Suprapubic skin (tissue), 4 donors: ENCODE measurements at regions not wholly inside any gene's neighbourhood (a gene's known extent, or its start where the extent isn't known, plus 50 kb on each side); places are given as distances from the start of the nearest gene placed in this dataset.
"Not testable (repeated sequence)": the region's sequence is repeated elsewhere in the genome, so short reads cannot be mapped to it uniquely, and the experiment has no call there.

Experiments
- DNase-seq, 2 donors: peaks; one replicate each; pipeline ENCODE4 v3.0.0-alpha.2; 2019; ENCODE audit warnings: low spot score in 2 of 2
- H3K27ac ChIP-seq: fragments of 200-600 bp; sonication (generic); one replicate; pipeline ENCODE4 v1.5.1; 2019
- H3K27me3 ChIP-seq: fragments of 200-600 bp; sonication (generic); one replicate; pipeline ENCODE4 v1.5.1; 2019
- H3K36me3 ChIP-seq: fragments of 200-600 bp; sonication (generic); one replicate; pipeline ENCODE4 v1.5.1; 2019
- H3K4me1 ChIP-seq: fragments of 200-600 bp; sonication (generic); one replicate; pipeline ENCODE4 v1.5.1; 2019
- H3K4me3 ChIP-seq: fragments of 200-600 bp; sonication (generic); one replicate; pipeline ENCODE4 v1.5.1; 2019; ENCODE audit warnings: mild to moderate bottlenecking
- H3K9me3 ChIP-seq: fragments of 200-600 bp; sonication (generic); one replicate; pipeline ENCODE4 v1.5.1; 2019
- EP300 ChIP-seq: sonication (generic); formaldehyde crosslinking; IDR thresholded peaks from one replicate; pipeline ENCODE4 v1.6.1; 2017; ENCODE audit warnings: antibody characterized with exemption
- POLR2A ChIP-seq, 2 donors: fragments of 450-650 bp; IDR thresholded peaks; one replicate each; pipeline ENCODE4 v1.6.1; 2017; ENCODE audit warnings: antibody characterized with exemption in 2 of 2, mild to moderate bottlenecking in 2 of 2, moderate library complexity in 2 of 2
- POLR2AphosphoS5 ChIP-seq, 3 donors: sonication (generic); formaldehyde crosslinking; IDR thresholded peaks; one replicate each; pipeline ENCODE4 v1.6.1; 2017; ENCODE audit warnings: antibody characterized with exemption in 3 of 3
- WGBS: methylation state at CpG from one replicate; pipeline ENCODE4 v1.1.5; 2018; 5-methylcytosine and 5-hydroxymethylcytosine counted together
- TF ChIP-seq, protein P1 (sequence below), 2 donors: fragments of 200-600 bp in 1 of 2; fragments of 450-650 bp in 1 of 2; sonication (generic) in 1 of 2; IDR thresholded peaks; one replicate each; pipeline ENCODE4 v1.5.1; 2016 to 2019; ENCODE audit warnings: antibody characterized with exemption in 2 of 2, mild to moderate bottlenecking in 1 of 2, moderate library complexity in 1 of 2

DNA sequence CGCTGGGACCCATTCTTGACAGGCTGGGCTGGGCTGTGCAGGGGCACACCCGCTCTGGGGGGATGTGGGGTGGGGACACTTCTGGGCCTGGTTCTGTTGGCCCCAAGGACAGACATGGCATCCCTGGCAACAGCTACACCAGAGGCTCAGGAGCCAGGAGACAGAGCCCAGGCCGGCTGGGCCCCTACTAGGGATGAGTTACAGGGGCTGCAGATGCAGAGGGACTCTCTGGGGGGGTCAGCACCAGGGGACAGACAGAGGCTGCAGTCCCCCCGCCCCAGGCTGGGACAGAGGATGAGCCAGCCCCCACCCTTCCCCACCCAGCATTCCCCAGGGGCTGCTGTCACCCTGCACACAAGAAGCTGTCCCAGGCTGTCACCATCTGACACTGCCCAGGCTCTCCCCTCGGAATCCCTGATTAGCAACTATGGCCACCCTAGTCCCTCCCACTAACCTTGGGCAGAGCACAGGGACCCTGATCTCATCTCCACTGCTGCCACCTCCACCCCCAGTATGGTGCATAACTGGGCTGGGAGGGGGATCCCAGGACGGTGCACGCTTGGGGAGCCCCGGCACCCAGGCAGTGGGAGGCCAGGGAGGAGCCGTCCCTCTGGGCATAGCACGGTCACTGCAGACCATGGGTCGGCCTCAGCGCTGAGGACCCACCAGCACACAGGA lies 67.5 kb upstream of the TUBA3E start:
- H3K27me3 ChIP-seq, H3K4me1 ChIP-seq, H3K36me3 ChIP-seq, H3K4me3 ChIP-seq, DNase-seq, H3K9me3 ChIP-seq, H3K27ac ChIP-seq: not testable (repeated sequence)
- no CpG with 5 or more reads among the region's 12 CpGs for WGBS

DNA sequence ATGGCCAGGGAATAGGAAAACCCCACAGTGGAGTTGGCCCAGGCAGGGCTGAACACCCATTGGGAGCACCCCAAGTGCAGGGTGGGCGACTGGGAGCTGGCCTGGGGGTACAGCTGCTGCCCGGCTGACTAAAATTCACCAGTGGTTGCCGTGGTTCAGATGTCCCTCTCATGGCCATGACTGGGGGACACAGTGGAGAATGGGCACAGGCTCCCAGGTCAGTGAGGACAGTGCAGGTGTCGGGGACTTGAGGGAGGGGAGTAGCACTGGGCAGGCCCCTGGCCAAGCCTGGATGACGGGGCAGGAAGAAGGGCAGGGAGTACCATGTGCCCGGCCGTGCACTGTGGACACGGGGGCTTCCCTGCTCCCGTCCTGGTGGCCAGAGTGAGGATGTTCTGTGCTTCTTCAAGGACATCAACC lies 66.7 kb upstream of the TUBA3E start:
- 100% methylated on average over 3 of the region's 9 CpGs for WGBS
- not testable (repeated sequence) for H3K4me1 ChIP-seq, DNase-seq, H3K27ac ChIP-seq, H3K9me3 ChIP-seq, H3K4me3 ChIP-seq, H3K36me3 ChIP-seq
- H3K27me3 ChIP-seq = peaks cover 15% of the 10 kb centered on the region

DNA sequence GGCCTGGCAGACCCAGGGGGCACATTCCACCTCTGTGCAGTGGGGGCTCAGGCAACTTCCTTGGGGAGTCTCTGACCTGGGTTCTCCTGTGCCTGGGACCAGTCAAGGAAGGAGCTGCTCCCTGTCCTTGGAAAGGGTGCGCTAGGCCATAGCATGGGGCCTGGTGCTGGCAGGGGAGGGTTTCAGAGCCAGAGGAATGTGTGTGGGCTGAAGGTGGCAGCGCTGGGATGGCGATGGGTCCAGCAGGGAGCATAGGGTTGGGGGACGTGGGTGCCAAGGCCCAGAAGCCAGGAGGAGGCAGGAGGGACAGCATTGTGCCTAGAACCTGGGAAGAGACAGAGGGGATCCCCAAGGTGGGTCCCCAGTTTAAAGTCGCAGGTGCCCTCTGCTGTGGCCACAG lies 66.3 kb upstream of the TUBA3E start:
- TF ChIP-seq EP300 = no peak
- TF ChIP-seq POLR2AphosphoS5 (IDR thresholded peaks at IDR 0.05) = no peak
- TF ChIP-seq, protein P1, sequence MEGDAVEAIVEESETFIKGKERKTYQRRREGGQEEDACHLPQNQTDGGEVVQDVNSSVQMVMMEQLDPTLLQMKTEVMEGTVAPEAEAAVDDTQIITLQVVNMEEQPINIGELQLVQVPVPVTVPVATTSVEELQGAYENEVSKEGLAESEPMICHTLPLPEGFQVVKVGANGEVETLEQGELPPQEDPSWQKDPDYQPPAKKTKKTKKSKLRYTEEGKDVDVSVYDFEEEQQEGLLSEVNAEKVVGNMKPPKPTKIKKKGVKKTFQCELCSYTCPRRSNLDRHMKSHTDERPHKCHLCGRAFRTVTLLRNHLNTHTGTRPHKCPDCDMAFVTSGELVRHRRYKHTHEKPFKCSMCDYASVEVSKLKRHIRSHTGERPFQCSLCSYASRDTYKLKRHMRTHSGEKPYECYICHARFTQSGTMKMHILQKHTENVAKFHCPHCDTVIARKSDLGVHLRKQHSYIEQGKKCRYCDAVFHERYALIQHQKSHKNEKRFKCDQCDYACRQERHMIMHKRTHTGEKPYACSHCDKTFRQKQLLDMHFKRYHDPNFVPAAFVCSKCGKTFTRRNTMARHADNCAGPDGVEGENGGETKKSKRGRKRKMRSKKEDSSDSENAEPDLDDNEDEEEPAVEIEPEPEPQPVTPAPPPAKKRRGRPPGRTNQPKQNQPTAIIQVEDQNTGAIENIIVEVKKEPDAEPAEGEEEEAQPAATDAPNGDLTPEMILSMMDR (IDR thresholded peaks at IDR 0.05) = no peak
- no peak overlapping the region for H3K27ac ChIP-seq
- WGBS = 80% methylated on average over 5 of the region's 5 CpGs
- H3K4me3 ChIP-seq = no peak overlapping the region
- H3K4me1 ChIP-seq = no peaks in the 10 kb centered on the region
- no peak for DNase-seq
- H3K27me3 ChIP-seq = peaks cover 19% of the 10 kb centered on the region
- H3K36me3 ChIP-seq = no peaks in the 10 kb centered on the region
- no peaks in the 10 kb centered on the region for H3K9me3 ChIP-seq

DNA sequence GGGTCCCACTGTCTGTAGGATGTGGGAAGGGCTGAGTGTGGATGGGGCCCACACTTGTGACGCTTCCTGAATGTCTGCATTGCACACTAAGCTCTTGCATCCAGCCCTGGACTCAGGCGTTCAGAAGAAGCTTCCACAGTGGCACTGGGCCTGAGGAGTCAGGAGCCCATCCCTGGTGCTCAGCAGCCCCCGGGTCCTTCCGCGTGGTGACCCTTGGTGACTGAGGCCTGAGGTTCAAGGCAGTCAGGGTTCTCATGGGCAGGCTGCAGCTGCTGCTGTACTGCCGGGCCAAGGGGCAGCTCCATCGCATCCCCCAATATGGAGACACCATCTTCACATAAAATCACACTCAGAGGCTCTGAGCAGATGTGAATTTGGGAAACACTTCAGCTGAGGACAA lies 65.8 kb upstream of the TUBA3E start:
- Histone ChIP-seq H3K36me3 (no peaks in the 10 kb centered on the region), H3K27me3 (peaks cover 23% of the 10 kb centered on the region), H3K4me1 (no peaks in the 10 kb centered on the region), H3K9me3 (no peaks in the 10 kb centered on the region), H3K4me3 (no peak overlapping the region), H3K27ac (no peak overlapping the region)
- TF ChIP-seq POLR2A (IDR thresholded peaks at IDR 0.05) (no peak), EP300 (no peak)
- TF ChIP-seq, protein P1 (IDR thresholded peaks at IDR 0.05) = no peak
- WGBS = no CpG with 5 or more reads among the region's 7 CpGs
- DNase-seq = no peak

DNA sequence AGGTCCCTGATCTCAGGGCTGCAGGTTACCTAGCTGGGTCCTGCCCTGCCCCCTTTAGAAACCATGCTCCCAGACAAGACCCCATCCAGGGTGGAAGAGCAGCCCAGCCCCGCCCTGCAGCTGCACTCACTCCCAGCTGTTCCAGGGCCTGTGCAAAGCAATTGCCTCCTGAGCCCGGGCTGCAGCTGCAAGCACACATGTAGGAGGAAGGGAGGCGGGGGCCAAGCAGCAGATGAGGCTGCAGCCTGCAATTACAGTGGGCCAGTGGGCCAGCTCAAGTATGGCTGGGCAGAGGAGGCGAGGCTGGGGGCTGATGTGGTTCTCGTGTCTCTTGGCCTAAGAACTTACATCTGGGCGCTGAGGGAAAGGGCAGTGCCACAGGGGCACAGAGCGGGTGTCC lies 65.4 kb upstream of the TUBA3E start:
- peaks cover 25% of the 10 kb centered on the region for H3K27me3 ChIP-seq
- 73% methylated on average over 3 of the region's 7 CpGs for WGBS
- DNase-seq = no peak

DNA sequence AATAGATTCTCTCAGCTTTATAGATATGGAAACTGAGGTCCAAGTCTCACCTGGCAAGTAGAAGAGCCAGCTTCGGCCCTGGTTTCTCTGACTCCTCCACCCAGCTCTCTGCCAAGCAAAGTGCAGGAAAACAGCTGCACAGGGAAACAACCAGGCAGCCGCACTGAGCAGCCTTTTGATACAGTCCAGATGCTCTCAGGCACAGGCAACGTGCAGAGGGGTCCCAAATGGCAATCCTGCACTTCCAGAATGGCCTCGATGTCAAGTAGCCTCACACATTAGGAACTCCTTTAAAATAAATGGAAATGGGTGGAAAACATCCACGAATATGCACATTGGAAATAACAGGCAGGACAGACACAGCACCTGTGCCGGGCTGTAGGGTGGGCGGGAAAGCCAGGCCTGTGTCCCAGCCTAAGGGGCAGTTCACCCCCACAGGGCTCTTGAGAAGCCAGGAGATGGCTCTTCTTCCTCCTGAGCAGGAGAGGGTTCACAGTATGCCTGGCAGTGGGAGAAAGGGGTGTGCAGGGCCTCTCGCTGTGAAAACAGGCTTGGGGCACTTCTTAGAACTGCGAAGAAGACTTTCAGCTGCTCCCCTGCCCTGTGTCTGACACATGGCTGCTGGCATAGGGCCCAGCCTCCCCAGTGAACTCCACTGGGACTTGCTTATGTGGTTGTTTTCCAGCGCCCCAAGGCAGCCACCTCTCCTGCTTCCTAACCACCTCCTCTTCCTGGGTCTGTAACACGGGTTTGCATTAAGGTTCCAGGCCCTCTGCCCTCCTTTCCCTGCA lies 63.9 kb upstream of the TUBA3E start:
- Histone ChIP-seq H3K27ac (no peak overlapping the region), H3K4me3 (no peak overlapping the region), H3K4me1 (no peaks in the 10 kb centered on the region), H3K27me3 (peaks cover 30% of the 10 kb centered on the region), H3K9me3 (no peaks in the 10 kb centered on the region), H3K36me3 (no peaks in the 10 kb centered on the region)
- TF ChIP-seq EP300 = no peak
- no peak for TF ChIP-seq POLR2A (IDR thresholded peaks at IDR 0.05)
- TF ChIP-seq POLR2AphosphoS5 (IDR thresholded peaks at IDR 0.05) = no peak
- TF ChIP-seq, protein P1 (IDR thresholded peaks at IDR 0.05) = no peak
- WGBS = 56% methylated on average over 10 of the region's 11 CpGs
- DNase-seq = no peak

More for the DNA sequence above, 65.4 kb upstream of the TUBA3E start:
- Histone ChIP-seq H3K36me3 (no peaks in the 10 kb centered on the region), H3K9me3 (no peaks in the 10 kb centered on the region), H3K4me3 (no peak overlapping the region), H3K4me1 (no peaks in the 10 kb centered on the region), H3K27ac (no peak overlapping the region)
- TF ChIP-seq EP300 = no peak
- no peak for TF ChIP-seq POLR2AphosphoS5 (IDR thresholded peaks at IDR 0.05)
- TF ChIP-seq, protein P1 (IDR thresholded peaks at IDR 0.05) = no peak
- no peak for TF ChIP-seq POLR2A (IDR thresholded peaks at IDR 0.05)
